AG04450 (cell line): ENCODE measurements at regions not wholly inside any gene's neighbourhood (a gene's known extent, or its start where the extent isn't known, plus 50 kb on each side); places are given as distances from the start of the nearest gene placed in this dataset.

Source experiments
- CTCF ChIA-PET: fragments of 300-600, 350-600 bp; formaldehyde crosslinking; extraction: SDS; loops from one replicate; lab custom pipeline; 2022; ENCODE audit warnings: antibody characterized with exemption, inconsistent platforms; lab: Charles Lee
- POLR2A ChIA-PET: fragments of 350-600 bp; formaldehyde crosslinking; extraction: SDS; loops from one replicate; lab custom pipeline; 2021; ENCODE audit warnings: antibody characterized with exemption, inconsistent platforms; lab: Yijun Ruan, JAX
- DNase-seq: peaks from one replicate; pipeline ENCODE4 v3.0.0-alpha.2; 2011; ENCODE audit warnings: low read depth, low spot score
- H3K27ac ChIP-seq: one replicate; pipeline ENCODE4 v1.5.1; 2012; ENCODE audit warnings: low read depth, low read length, control low read depth
- H3K27me3 ChIP-seq: one replicate; pipeline ENCODE4 v1.6.0; 2012; ENCODE audit warnings: low read length; ENCODE audit not compliant: control insufficient read depth, insufficient read depth
- H3K4me3 ChIP-seq: 2 replicates; pipeline ENCODE4 v1.5.1; 2011; ENCODE audit warnings: mild to moderate bottlenecking, low read depth, low read length, control low read depth
- H3K9me3 ChIP-seq: 2 replicates; pipeline ENCODE4 v1.5.1; 2012; ENCODE audit warnings: low read length; ENCODE audit not compliant: control insufficient read depth, insufficient read depth
- TF ChIP-seq, protein P1 (sequence below): IDR thresholded peaks from 2 replicates; pipeline ENCODE4 v1.5.1; 2011; ENCODE audit warnings: low read depth, low read length, control low read depth, inconsistent platforms

DNA sequence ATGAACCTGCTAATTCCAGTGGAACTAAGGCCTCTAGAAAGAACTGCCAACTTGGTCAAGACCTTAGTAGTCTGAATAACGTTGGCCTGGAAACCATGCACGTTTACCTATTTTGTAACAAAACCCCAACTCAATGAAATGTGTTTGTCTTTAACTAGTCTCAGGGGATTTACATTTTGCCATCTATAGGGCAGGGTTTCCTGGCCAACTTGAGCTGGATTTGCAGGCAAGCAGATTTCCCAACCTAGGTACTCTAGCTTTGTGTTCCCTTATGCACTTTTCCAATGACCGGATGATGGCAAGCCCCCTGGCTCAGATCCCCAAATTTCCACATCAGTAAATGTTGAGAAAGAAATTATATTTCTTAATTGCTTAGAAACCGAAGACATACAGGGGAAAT lies 114.5 kb downstream of the IRS2 start:
- TF ChIP-seq, protein P1, sequence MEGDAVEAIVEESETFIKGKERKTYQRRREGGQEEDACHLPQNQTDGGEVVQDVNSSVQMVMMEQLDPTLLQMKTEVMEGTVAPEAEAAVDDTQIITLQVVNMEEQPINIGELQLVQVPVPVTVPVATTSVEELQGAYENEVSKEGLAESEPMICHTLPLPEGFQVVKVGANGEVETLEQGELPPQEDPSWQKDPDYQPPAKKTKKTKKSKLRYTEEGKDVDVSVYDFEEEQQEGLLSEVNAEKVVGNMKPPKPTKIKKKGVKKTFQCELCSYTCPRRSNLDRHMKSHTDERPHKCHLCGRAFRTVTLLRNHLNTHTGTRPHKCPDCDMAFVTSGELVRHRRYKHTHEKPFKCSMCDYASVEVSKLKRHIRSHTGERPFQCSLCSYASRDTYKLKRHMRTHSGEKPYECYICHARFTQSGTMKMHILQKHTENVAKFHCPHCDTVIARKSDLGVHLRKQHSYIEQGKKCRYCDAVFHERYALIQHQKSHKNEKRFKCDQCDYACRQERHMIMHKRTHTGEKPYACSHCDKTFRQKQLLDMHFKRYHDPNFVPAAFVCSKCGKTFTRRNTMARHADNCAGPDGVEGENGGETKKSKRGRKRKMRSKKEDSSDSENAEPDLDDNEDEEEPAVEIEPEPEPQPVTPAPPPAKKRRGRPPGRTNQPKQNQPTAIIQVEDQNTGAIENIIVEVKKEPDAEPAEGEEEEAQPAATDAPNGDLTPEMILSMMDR = no peak
- no peak for DNase-seq
- Histone ChIP-seq H3K4me3 (no peak overlapping the region), H3K27ac (no peak overlapping the region), H3K27me3 (peaks cover 5% of the 10 kb centered on the region), H3K9me3 (no peaks in the 10 kb centered on the region)
- POLR2A ChIA-PET = no interaction called here
- CTCF ChIA-PET = no interaction called here

DNA sequence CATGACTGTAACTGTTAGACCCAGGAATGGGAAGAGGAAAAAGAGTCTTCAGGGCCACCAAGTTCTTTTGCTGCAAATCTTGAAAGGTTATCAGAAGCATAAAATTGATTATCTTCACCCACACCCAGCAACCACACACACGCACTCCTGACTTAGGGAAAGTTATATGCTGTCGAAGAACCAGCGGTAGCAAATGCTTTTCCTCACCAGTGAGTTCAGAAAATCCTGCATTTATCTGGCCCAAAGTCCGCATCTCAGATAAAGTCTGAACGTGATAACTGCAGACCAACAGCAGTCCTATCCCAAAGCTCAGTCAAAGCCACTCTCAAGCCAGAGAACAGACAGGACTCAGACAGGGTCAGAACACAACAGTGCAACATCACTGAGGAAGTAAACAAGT lies 115.6 kb downstream of the IRS2 start:
- Histone ChIP-seq H3K9me3 (no peaks in the 10 kb centered on the region), H3K27me3 (peaks cover 3% of the 10 kb centered on the region), H3K27ac (no peak overlapping the region), H3K4me3 (no peak overlapping the region)
- DNase-seq = no peak
- ChIA-PET CTCF (no interaction called here), POLR2A (no interaction called here)
- TF ChIP-seq, protein P1 = no peak

DNA sequence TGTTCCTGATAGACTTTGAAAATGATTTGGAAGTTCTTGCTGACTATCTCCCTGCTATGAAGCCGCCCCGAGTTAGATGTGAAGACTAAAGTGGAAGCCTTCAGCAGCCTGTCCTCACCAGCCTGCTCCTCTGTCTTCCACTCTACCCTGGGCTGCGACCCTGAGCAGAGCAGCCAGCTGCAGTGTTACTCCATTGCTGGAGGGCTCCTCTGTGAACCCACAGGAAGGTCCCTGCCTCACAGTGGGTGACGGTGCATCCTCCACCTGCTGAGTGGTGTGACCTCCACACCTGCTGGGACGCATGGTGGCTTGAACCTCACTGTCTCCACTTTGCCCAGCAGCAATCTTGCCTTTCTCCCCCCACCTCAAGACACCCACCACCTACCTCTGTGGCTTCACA lies 116.4 kb downstream of the IRS2 start:
- H3K27ac ChIP-seq = no peak overlapping the region
- CTCF ChIA-PET = no interaction called here
- H3K27me3 ChIP-seq = peaks cover 3% of the 10 kb centered on the region
- no peaks in the 10 kb centered on the region for H3K9me3 ChIP-seq
- H3K4me3 ChIP-seq = no peak overlapping the region
- POLR2A ChIA-PET = no interaction called here
- TF ChIP-seq, protein P1 = no peak
- DNase-seq = no peak

DNA sequence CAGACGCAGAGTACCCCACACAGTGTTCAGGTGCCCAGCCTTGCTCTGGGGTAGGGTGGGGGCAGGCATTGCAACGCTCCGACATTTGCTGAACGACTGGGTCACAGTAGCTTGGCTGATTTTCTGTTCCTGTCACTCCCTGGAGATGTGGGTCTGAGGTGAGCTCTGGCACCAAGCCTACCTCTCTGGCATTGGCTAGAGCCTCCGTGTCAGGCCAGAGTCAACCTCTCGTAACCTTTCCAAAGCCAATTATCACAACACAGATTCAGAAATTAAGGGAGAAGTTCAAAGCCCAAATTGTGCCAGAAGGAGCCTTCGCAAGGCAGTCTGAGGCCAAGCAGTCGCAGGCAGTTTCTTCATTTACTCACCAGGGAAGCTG lies 117.2 kb downstream of the IRS2 start:
- POLR2A ChIA-PET = interaction anchor here (0.6 kb wide), 1 partner anchor 278 kb away, joined by 4 read pairs; no protein-coding TSS in a partner anchor
- no peak overlapping the region for H3K4me3 ChIP-seq
- CTCF ChIA-PET = no interaction called here
- TF ChIP-seq, protein P1 = no peak
- no peak for DNase-seq
- peaks cover 3% of the 10 kb centered on the region for H3K27me3 ChIP-seq
- H3K9me3 ChIP-seq = no peaks in the 10 kb centered on the region
- H3K27ac ChIP-seq = no peak overlapping the region

DNA sequence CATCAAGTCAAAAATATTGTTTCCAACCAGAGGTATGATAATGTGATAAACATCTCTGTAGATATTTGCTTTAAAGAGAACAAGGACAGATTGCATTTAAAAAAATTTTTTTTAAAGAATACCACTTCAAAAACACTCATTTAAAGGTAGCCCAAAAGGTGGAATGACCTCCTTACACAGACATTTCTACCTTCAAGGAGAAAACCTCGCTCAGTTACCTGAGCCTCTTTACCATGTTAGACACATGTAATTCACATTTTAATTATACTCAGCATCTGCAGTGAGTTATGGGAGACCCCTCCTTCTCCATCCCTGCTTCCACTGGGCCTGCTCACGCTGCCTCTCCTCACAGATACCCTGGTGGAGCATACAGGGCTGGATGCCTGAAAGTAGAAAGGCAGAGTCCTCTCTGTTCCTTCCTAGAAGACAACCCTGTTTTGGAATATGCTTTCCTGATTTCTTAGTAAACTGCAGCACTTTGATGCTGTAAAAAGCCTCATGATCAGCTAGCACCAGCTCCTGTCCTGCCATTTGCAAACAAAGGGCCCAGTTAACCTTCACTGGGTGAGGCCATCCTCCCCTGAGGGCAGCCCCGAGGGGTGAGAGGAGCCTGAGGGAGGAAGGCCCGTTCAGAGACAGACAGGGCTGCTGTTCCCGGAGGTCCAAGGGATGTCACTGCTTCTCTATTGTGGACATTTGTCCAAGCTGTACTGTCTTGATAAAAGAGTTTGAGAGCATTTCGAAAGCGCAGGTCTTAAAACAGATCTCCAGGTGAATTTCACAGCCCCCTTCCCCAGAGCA lies 117.8 kb downstream of the IRS2 start:
- TF ChIP-seq, protein P1 = no peak
- Histone ChIP-seq H3K27ac (no peak overlapping the region), H3K4me3 (no peak overlapping the region), H3K27me3 (peaks cover 3% of the 10 kb centered on the region), H3K9me3 (no peaks in the 10 kb centered on the region)
- no peak for DNase-seq
- ChIA-PET CTCF (interaction anchor here (0.6 kb wide), 1 partner anchor 448 kb away, joined by 5 read pairs; no protein-coding TSS in a partner anchor), POLR2A (interaction anchor here (0.6 kb wide), 1 partner anchor 278 kb away, joined by 4 read pairs; no protein-coding TSS in a partner anchor)
